DND-41 (cell line): ENCODE measurements at regions not wholly inside any gene's neighbourhood (a gene's known extent, or its start where the extent isn't known, plus 50 kb on each side); places are given as distances from the start of the nearest gene placed in this dataset.

ENCODE experiments used
- ATAC-seq: fragments of 200-7000 bp; cut with Tn5 transposase; 3 replicates; pipeline ENCODE4 v1.9.1; 2021; ENCODE audit warnings: low read depth; ENCODE audit not compliant: insufficient read depth
- DNase-seq: peaks from one replicate; pipeline ENCODE4 v3.0.0-alpha.2; 2020
- H2AFZ ChIP-seq: 2 replicates; pipeline ENCODE4 v1.6.0; 2012; ENCODE audit warnings: low read depth, low read length
- H3K27ac ChIP-seq: 2 replicates; pipeline ENCODE4 v1.5.1; 2012; ENCODE audit warnings: low read length, inconsistent platforms
- H3K27me3 ChIP-seq: fragments of 200-600 bp; sonication (generic); 2 replicates; pipeline ENCODE4 v1.6.0; 2012; ENCODE audit warnings: low read length, mild to moderate bottlenecking, inconsistent platforms; ENCODE audit not compliant: insufficient read depth, poor library complexity
- H3K36me3 ChIP-seq: 2 replicates; pipeline ENCODE4 v1.5.1; 2012; ENCODE audit warnings: low read length, inconsistent platforms; ENCODE audit not compliant: insufficient read depth
- H3K4me1 ChIP-seq: 2 replicates; pipeline ENCODE4 v1.5.1; 2012; ENCODE audit warnings: mild to moderate bottlenecking, low read length; ENCODE audit not compliant: insufficient read depth
- H3K4me2 ChIP-seq: 2 replicates; pipeline ENCODE4 v1.6.0; 2012; ENCODE audit warnings: mild to moderate bottlenecking, moderate library complexity, low read length, inconsistent platforms; ENCODE audit not compliant: insufficient read depth
- H3K4me3 ChIP-seq, 2 experiments: fragments of 200-600 bp in 1 of 2; shearing (Covaris generic) in 1 of 2; 2 replicates each; pipeline ENCODE4 v1.5.1; 2012 to 2016; ENCODE audit warnings: inconsistent platforms in 2 of 2, low read length in 2 of 2, mild to moderate bottlenecking in 2 of 2, low read depth in 1 of 2, moderate library complexity in 1 of 2
- H3K79me2 ChIP-seq: 2 replicates; pipeline ENCODE4 v1.6.0; 2012; ENCODE audit warnings: low read length, inconsistent platforms; ENCODE audit not compliant: insufficient read depth
- H3K9ac ChIP-seq: 2 replicates; pipeline ENCODE4 v1.6.0; 2012; ENCODE audit warnings: low read depth, mild to moderate bottlenecking, inconsistent platforms, low read length, moderate library complexity
- H3K9me3 ChIP-seq: 2 replicates; pipeline ENCODE4 v1.5.1; 2012; ENCODE audit warnings: low read length, moderate library complexity, mild to moderate bottlenecking, inconsistent platforms; ENCODE audit not compliant: insufficient read depth, severe bottlenecking
- H4K20me1 ChIP-seq: 2 replicates; pipeline ENCODE4 v1.6.0; 2012; ENCODE audit warnings: low read length; ENCODE audit not compliant: insufficient read depth
- EZH2 ChIP-seq: IDR thresholded peaks from 3 replicates; pipeline ENCODE4 v1.6.1; 2012; ENCODE audit warnings: borderline replicate concordance, low read depth, mild to moderate bottlenecking, moderate library complexity, low read length, inconsistent platforms; ENCODE audit not compliant: severe bottlenecking
- TF ChIP-seq, protein P1 (sequence below): IDR thresholded peaks from 2 replicates; pipeline ENCODE4 v1.5.1; 2012; ENCODE audit warnings: borderline replicate concordance, low read length, moderate library complexity, mild to moderate bottlenecking; ENCODE audit not compliant: poor library complexity, severe bottlenecking; ENCODE audit errors: extremely low read depth

DNA sequence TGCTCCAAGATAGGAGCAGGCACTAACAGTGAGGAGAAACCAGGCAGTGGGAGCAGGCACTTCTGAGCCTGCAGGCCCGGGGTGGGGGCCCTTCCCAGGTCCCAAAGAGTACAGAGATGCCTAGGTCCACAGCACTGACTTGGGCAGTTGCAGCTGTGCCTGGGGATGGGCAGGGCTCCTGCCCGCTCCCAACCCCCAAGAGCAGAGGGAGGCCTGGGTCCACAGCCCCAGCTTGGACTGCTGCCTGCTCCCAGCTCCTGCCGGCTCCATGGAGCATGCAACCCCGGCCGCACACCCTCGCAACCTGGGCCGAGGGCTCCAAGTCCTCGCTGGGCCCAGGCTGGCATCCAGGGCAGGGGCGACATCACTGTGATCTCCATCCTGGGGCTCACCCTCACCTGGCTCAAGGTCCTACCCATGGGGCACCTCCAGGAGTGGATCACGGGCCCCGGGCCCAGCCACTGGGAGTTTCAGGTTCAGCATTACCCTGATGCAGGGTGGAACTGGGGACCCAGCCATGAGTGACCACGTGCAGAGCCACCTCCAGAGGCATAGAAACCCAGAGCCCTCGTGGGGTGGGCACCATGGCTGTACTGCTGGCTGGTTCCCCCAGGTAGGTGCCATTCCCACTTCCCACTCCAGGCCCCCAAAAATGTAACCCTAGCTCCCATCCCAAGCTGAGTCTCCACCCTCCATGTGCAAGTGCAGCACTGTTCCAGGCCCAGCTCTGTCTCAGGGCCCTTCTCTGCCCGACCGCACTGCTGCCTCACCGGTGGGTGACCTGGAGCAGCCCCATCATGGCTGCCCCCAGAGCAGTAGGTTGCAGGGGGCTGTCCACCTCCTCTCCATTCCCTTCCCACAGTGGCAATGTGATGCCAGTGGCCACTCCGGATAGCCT lies 325.6 kb downstream of the NR4A2 start:
- TF ChIP-seq EZH2 = no peak
- TF ChIP-seq, protein P1, sequence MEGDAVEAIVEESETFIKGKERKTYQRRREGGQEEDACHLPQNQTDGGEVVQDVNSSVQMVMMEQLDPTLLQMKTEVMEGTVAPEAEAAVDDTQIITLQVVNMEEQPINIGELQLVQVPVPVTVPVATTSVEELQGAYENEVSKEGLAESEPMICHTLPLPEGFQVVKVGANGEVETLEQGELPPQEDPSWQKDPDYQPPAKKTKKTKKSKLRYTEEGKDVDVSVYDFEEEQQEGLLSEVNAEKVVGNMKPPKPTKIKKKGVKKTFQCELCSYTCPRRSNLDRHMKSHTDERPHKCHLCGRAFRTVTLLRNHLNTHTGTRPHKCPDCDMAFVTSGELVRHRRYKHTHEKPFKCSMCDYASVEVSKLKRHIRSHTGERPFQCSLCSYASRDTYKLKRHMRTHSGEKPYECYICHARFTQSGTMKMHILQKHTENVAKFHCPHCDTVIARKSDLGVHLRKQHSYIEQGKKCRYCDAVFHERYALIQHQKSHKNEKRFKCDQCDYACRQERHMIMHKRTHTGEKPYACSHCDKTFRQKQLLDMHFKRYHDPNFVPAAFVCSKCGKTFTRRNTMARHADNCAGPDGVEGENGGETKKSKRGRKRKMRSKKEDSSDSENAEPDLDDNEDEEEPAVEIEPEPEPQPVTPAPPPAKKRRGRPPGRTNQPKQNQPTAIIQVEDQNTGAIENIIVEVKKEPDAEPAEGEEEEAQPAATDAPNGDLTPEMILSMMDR = no peak
- H3K79me2 ChIP-seq = no peaks in the 10 kb centered on the region
- H3K9ac ChIP-seq = no peak overlapping the region
- no peaks in the 10 kb centered on the region for H3K36me3 ChIP-seq
- H3K4me3 ChIP-seq = no peak overlapping the region
- ATAC-seq = no peak
- H3K9me3 ChIP-seq = peaks cover 5% of the 10 kb centered on the region
- H3K27me3 ChIP-seq = no peaks in the 10 kb centered on the region
- H3K4me2 ChIP-seq = no peak overlapping the region
- no peak for DNase-seq
- H2AFZ ChIP-seq = no peak overlapping the region
- no peak overlapping the region for H3K27ac ChIP-seq
- H4K20me1 ChIP-seq = no peaks in the 10 kb centered on the region
- no peaks in the 10 kb centered on the region for H3K4me1 ChIP-seq

GRCh38 chr2:156005999-156006712 lies 326.4 kb downstream of the NR4A2 start:
- peaks cover 5% of the 10 kb centered on the region for H3K9me3 ChIP-seq
- H3K4me2 ChIP-seq = no peak overlapping the region
- no peaks in the 10 kb centered on the region for H3K27me3 ChIP-seq
- no peak overlapping the region for H3K27ac ChIP-seq
- no peak overlapping the region for H2AFZ ChIP-seq
- no peaks in the 10 kb centered on the region for H3K36me3 ChIP-seq
- no peaks in the 10 kb centered on the region for H3K4me1 ChIP-seq
- no peak overlapping the region for H3K9ac ChIP-seq
- no peak overlapping the region for H3K4me3 ChIP-seq
- DNase-seq (no peak), ATAC-seq (0 out of 3 replicates have a peak, but pooled peaks have one; percentile 37)
- no peaks in the 10 kb centered on the region for H3K79me2 ChIP-seq
- H4K20me1 ChIP-seq = no peaks in the 10 kb centered on the region
- TF ChIP-seq EZH2 = no peak
- TF ChIP-seq, protein P1 = peak; percentile 7

DNA sequence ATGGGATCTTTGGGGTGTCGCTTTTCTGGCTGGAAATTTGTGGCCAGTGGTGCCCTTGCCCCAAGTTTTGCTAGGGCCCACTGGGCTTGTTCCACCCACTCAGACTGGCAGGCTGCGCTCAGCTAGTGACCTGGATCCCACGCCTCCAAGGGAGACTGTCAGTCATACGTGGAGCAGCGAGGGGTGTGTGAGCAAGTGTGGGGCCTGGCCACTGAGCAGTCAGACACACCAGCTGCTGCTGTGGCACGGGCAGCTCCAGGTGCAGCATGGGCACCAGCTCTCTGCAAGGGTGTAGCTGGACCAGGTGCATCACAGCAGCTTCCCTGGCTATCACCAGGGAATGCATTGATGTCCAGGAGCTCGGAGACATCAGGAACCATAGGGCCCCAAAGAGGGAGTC lies 327.0 kb downstream of the NR4A2 start:
- ATAC-seq (0 out of 3 replicates have a peak, but pooled peaks have one; percentile 14), DNase-seq (no peak)
- Histone ChIP-seq H3K27me3 (no peaks in the 10 kb centered on the region), H3K27ac (no peak overlapping the region), H3K36me3 (no peaks in the 10 kb centered on the region), H3K4me2 (no peak overlapping the region), H2AFZ (no peak overlapping the region), H3K9ac (no peak overlapping the region), H3K79me2 (no peaks in the 10 kb centered on the region), H3K4me3 (no peak overlapping the region), H3K4me1 (no peaks in the 10 kb centered on the region), H3K9me3 (no peaks in the 10 kb centered on the region), H4K20me1 (no peaks in the 10 kb centered on the region)
- no peak for TF ChIP-seq EZH2
- TF ChIP-seq, protein P1 = no peak
